ENCODE measurements at regions not wholly inside any gene's neighbourhood (a gene's known extent, or its start where the extent isn't known, plus 50 kb on each side); places are given as distances from the start of the nearest gene placed in this dataset.

- TF ChIP-seq ZNF776 (tag by site-specific recombination; IDR thresholded peaks at IDR 0.05; ENCODE audit: borderline replicate concordance): no peak
- no peak for TF ChIP-seq ZNF354C (tag by site-specific recombination; IDR thresholded peaks at IDR 0.05; ENCODE audit: borderline replicate concordance, low read depth)
- peak; percentile 88 for TF ChIP-seq ZBTB17 (tag by site-specific recombination; IDR thresholded peaks at IDR 0.05)
- peak; percentile 52; the same call in 1 of the 2 replicates for TF ChIP-seq ZBTB21 (tag by site-specific recombination; IDR thresholded peaks at IDR 0.05)
- peak; percentile 62 for TF ChIP-seq KLF17 (tag by site-specific recombination; IDR thresholded peaks at IDR 0.05)
- peak; percentile 63; the same call in 1 of the 2 replicates for TF ChIP-seq ZNF148 (tag by site-specific recombination; IDR thresholded peaks at IDR 0.05; ENCODE audit: borderline replicate concordance)
- TF ChIP-seq, protein P1, sequence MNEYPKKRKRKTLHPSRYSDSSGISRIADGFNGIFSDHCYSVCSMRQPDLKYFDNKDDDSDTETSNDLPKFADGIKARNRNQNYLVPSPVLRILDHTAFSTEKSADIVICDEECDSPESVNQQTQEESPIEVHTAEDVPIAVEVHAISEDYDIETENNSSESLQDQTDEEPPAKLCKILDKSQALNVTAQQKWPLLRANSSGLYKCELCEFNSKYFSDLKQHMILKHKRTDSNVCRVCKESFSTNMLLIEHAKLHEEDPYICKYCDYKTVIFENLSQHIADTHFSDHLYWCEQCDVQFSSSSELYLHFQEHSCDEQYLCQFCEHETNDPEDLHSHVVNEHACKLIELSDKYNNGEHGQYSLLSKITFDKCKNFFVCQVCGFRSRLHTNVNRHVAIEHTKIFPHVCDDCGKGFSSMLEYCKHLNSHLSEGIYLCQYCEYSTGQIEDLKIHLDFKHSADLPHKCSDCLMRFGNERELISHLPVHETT (tag by site-specific recombination; IDR thresholded peaks at IDR 0.05): peak; percentile 75; the same call in 1 of the 2 replicates
- 0 out of 2 replicates have a peak, but pooled peaks have one; percentile 67 for TF ChIP-seq ZBTB7A (tag by site-specific recombination; IDR thresholded peaks at IDR 0.05; ENCODE audit: low read depth)
- peak; percentile 18; the same call in 1 of the 2 replicates for TF ChIP-seq ZNF623 (tag by site-specific recombination; IDR thresholded peaks at IDR 0.05)
- TF ChIP-seq ZNF248 (tag by site-specific recombination; IDR thresholded peaks at IDR 0.05): no peak
- peak; percentile 10; the same call in 1 of the 2 replicates for TF ChIP-seq ZNF513 (tag by site-specific recombination; IDR thresholded peaks at IDR 0.05)
- peak; percentile 92 for TF ChIP-seq ZNF341 (tag by site-specific recombination; IDR thresholded peaks at IDR 0.05; ENCODE audit: low read depth)
- TF ChIP-seq ZSCAN18 (tag by site-specific recombination; IDR thresholded peaks at IDR 0.05): 0 out of 2 replicates have a peak, but pooled peaks have one; percentile 69
- TF ChIP-seq ZSCAN16 (tag by site-specific recombination; IDR thresholded peaks at IDR 0.05): no peak
- TF ChIP-seq ZNF571 (tag by site-specific recombination; IDR thresholded peaks at IDR 0.05): no peak
- TF ChIP-seq, protein P2, sequence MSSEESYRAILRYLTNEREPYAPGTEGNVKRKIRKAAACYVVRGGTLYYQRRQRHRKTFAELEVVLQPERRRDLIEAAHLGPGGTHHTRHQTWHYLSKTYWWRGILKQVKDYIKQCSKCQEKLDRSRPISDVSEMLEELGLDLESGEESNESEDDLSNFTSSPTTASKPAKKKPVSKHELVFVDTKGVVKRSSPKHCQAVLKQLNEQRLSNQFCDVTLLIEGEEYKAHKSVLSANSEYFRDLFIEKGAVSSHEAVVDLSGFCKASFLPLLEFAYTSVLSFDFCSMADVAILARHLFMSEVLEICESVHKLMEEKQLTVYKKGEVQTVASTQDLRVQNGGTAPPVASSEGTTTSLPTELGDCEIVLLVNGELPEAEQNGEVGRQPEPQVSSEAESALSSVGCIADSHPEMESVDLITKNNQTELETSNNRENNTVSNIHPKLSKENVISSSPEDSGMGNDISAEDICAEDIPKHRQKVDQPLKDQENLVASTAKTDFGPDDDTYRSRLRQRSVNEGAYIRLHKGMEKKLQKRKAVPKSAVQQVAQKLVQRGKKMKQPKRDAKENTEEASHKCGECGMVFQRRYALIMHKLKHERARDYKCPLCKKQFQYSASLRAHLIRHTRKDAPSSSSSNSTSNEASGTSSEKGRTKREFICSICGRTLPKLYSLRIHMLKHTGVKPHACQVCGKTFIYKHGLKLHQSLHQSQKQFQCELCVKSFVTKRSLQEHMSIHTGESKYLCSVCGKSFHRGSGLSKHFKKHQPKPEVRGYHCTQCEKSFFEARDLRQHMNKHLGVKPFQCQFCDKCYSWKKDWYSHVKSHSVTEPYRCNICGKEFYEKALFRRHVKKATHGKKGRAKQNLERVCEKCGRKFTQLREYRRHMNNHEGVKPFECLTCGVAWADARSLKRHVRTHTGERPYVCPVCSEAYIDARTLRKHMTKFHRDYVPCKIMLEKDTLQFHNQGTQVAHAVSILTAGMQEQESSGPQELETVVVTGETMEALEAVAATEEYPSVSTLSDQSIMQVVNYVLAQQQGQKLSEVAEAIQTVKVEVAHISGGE (tag by site-specific recombination; conservative IDR thresholded peaks at IDR 0.05; ENCODE audit: low read depth): 0 out of 2 replicates have a peak, but pooled peaks have one; percentile 5
- TF ChIP-seq TSHZ1 (tag by site-specific recombination; IDR thresholded peaks at IDR 0.05; ENCODE audit: borderline replicate concordance): peak; percentile 64; the same call in 1 of the 2 replicates
- TF ChIP-seq ZNF133 (tag by site-specific recombination; IDR thresholded peaks at IDR 0.05): no peak
- TF ChIP-seq ZXDB (tag by site-specific recombination; IDR thresholded peaks at IDR 0.05): peak; percentile 54; the same call in 1 of the 2 replicates
- TF ChIP-seq, protein P3, sequence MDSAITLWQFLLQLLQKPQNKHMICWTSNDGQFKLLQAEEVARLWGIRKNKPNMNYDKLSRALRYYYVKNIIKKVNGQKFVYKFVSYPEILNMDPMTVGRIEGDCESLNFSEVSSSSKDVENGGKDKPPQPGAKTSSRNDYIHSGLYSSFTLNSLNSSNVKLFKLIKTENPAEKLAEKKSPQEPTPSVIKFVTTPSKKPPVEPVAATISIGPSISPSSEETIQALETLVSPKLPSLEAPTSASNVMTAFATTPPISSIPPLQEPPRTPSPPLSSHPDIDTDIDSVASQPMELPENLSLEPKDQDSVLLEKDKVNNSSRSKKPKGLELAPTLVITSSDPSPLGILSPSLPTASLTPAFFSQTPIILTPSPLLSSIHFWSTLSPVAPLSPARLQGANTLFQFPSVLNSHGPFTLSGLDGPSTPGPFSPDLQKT (IDR thresholded peaks at IDR 0.05; ENCODE audit: borderline replicate concordance, low read depth, low read length): no peak
- peak; percentile 85 for TF ChIP-seq ZEB2 (tag by site-specific recombination; IDR thresholded peaks at IDR 0.05)
Measured at GRCh38 chr1:161427733-161428516, 60.2 kb upstream of the CFAP126 start (continued).

Data from HEK293 (cell line).